K562 (cell line): ENCODE measurements at regions not wholly inside any gene's neighbourhood (a gene's known extent, or its start where the extent isn't known, plus 50 kb on each side); places are given as distances from the start of the nearest gene placed in this dataset.
A peak's percentile ranks its signal among the peaks of the same experiment; 100 is the strongest.
"Not testable (repeated sequence)": the region's sequence is repeated elsewhere in the genome, so short reads cannot be mapped to it uniquely, and the experiment has no call there.

Experiments
- ATAC-seq: fragments of 200-7000 bp; cut with Tn5 transposase; 3 replicates; pipeline ENCODE4 v1.9.1; 2020; ENCODE audit warnings: moderate library complexity
- BruUV-seq: library from RNA; stranded (reverse); fragments of 400-500 nt; replicated peaks from 2 replicates; lab custom pipeline; 2021; lab: Mats Ljungman, UMichigan
- CTCF ChIA-PET: fragments of 300-600 bp; formaldehyde crosslinking; extraction: SDS; loops from one replicate; lab custom pipeline; 2021; ENCODE audit warnings: low intra/inter-chr PET ratio; lab: Yijun Ruan, JAX
- POLR2A ChIA-PET: fragments of 300-600, 350-650 bp; sonication (Branson Sonifier 250); formaldehyde crosslinking; extraction: SDS; loops from one replicate; lab custom pipeline; 2021; ENCODE audit warnings: antibody characterized with exemption, inconsistent platforms; lab: Yijun Ruan, JAX
- DNase-seq, 4 experiments: peaks; one replicate each; pipeline versions ENCODE4 v3.0.0 to v3.0.0-alpha.2; 2011 to 2018; ENCODE audit warnings: low spot score in 3 of 4, mixed read lengths in 3 of 4; ENCODE audit errors: extremely low read depth in 1 of 4
- FAIRE-seq: peaks from 2 replicates; lab custom pipeline; 2011; peaks lifted over from hg19 to GRCh38; lab: Jason Lieb, UNC
- H2AFZ ChIP-seq: 2 replicates; pipeline ENCODE4 v1.6.0; 2011; ENCODE audit warnings: low read depth, low read length, control low read depth, inconsistent platforms
- H3K27ac ChIP-seq: fragments of 200-600 bp; 3 replicates; pipeline ENCODE4 v1.8.0; 2011; ENCODE audit warnings: low read depth, mild to moderate bottlenecking, control low read depth, inconsistent platforms, low read length, moderate library complexity, mixed read lengths; ENCODE audit errors: extremely low read depth
- H3K27me3 ChIP-seq, 2 experiments: fragments of 300-600 bp in 1 of 2; 2 replicates in 1 of 2; 3 replicates in 1 of 2; pipeline versions ENCODE4 v1.6.0 to v1.8.0; 2011; ENCODE audit warnings: inconsistent platforms in 2 of 2, low read length in 2 of 2, mild to moderate bottlenecking in 1 of 2, mixed read lengths in 1 of 2, moderate library complexity in 1 of 2; ENCODE audit not compliant: control insufficient read depth in 2 of 2, insufficient read depth in 2 of 2
- H3K36me3 ChIP-seq: fragments of 300-600 bp; 3 replicates; pipeline ENCODE4 v1.8.0; 2011; ENCODE audit warnings: mild to moderate bottlenecking, low read length, inconsistent platforms; ENCODE audit not compliant: control insufficient read depth, insufficient read depth
- H3K4me1 ChIP-seq, 2 experiments: fragments of 200-600 bp in 1 of 2; replicated peaks in 1 of 2; 2 replicates in 1 of 2; 3 replicates in 1 of 2; pipeline versions ENCODE4 v1.5.1 to v1.8.0; 2011; ENCODE audit warnings: inconsistent platforms in 2 of 2, low read length in 2 of 2, mild to moderate bottlenecking in 1 of 2, mixed read lengths in 1 of 2, moderate library complexity in 1 of 2; ENCODE audit not compliant: control insufficient read depth in 2 of 2, insufficient read depth in 2 of 2
- H3K4me2 ChIP-seq: 2 replicates; pipeline ENCODE4 v1.6.1; 2011; ENCODE audit warnings: low read length, control low read depth, inconsistent platforms, mixed read lengths; ENCODE audit not compliant: insufficient read depth
- H3K4me3 ChIP-seq: fragments of 200-600 bp; sonication (generic), shearing (Covaris generic); 2 replicates; pipeline ENCODE4 v1.5.1; 2016; ENCODE audit warnings: control low read depth, inconsistent platforms
- H3K79me2 ChIP-seq: fragments of 200-600 bp; 3 replicates; pipeline ENCODE4 v1.8.0; 2011; ENCODE audit warnings: low read length, inconsistent platforms; ENCODE audit not compliant: control insufficient read depth, insufficient read depth
- H3K9ac ChIP-seq, 2 experiments: 2 replicates each; pipeline versions ENCODE4 v1.6.0 to v1.6.1; 2011; ENCODE audit warnings: low read depth in 2 of 2, low read length in 2 of 2, control low read depth in 1 of 2, inconsistent platforms in 1 of 2, mild to moderate bottlenecking in 1 of 2, mixed read lengths in 1 of 2; ENCODE audit not compliant: insufficient read depth in 1 of 2
- H3K9me1 ChIP-seq: one replicate; pipeline ENCODE4 v1.6.0; 2011; ENCODE audit warnings: inconsistent platforms, mild to moderate bottlenecking, low read length, moderate library complexity; ENCODE audit not compliant: control insufficient read depth, insufficient read depth
- H3K9me3 ChIP-seq: replicated peaks from 2 replicates; pipeline ENCODE4 v1.5.1; 2011; ENCODE audit warnings: low read depth, low read length, inconsistent platforms; ENCODE audit not compliant: control insufficient read depth, insufficient read depth
- H4K20me1 ChIP-seq: replicated peaks from 2 replicates; pipeline ENCODE4 v1.6.1; 2011; ENCODE audit warnings: low read length, inconsistent platforms, mixed read lengths; ENCODE audit not compliant: control insufficient read depth, insufficient read depth
- BCOR ChIP-seq: fragments of 450-650 bp; IDR thresholded peaks from 2 replicates; pipeline ENCODE4 v1.6.1; 2016
- ESRRA ChIP-seq: fragments of 450-650 bp; IDR thresholded peaks from 2 replicates; pipeline ENCODE4 v1.6.1; 2014; ENCODE audit warnings: low read depth, mild to moderate bottlenecking, moderate library complexity, borderline replicate concordance
- KDM1A ChIP-seq, 2 experiments: fragments of 450-650 bp; IDR thresholded peaks; 2 replicates each; pipeline ENCODE4 v1.6.1; 2016; ENCODE audit warnings: mild to moderate bottlenecking in 2 of 2
- MCM7 ChIP-seq, 2 experiments: fragments of 450-650 bp; IDR thresholded peaks; 2 replicates each; pipeline ENCODE4 v1.6.1; 2016 to 2018
- RBM25 ChIP-seq: fragments of 200-400 bp; formaldehyde crosslinking; IDR thresholded peaks from 2 replicates; pipeline ENCODE4 v1.6.1; 2018; ENCODE audit warnings: low read length, low read depth, moderate library complexity; ENCODE audit not compliant: severe bottlenecking
- ZNF146 ChIP-seq: IDR thresholded peaks from one replicate; pipeline ENCODE4 v1.6.1; 2018; ENCODE audit warnings: missing compliant biosample characterization; ENCODE audit not compliant: unreplicated experiment
- WGBS: fragments of 100-300 bp; shearing (Covaris generic); methylation state at CpG from one replicate; pipeline ENCODE4 v1.1.6; 2016; ENCODE audit warnings: low coverage, mixed read lengths; ENCODE audit not compliant: insufficient coverage; ENCODE audit errors: missing lambda C conversion rate; 5-methylcytosine and 5-hydroxymethylcytosine counted together
- in situ Hi-C: fragments of 300-500 bp; cut with MboI; formaldehyde crosslinking; loops from 4 replicates; pipeline ENCODE4 v1.15.0; 2018; ENCODE audit warnings: inconsistent platforms, mixed read lengths
- intact Hi-C: fragments of 100-400 bp; cut with micrococcal nuclease; formaldehyde crosslinking; loops from 2 replicates; pipeline ENCODE4 v1.14.2; 2022

- intact Hi-C loops, DNase-seq, H3K4me2 ChIP-seq, H3K9me3 ChIP-seq, H2AFZ ChIP-seq, ATAC-seq, H3K4me3 ChIP-seq, H4K20me1 ChIP-seq, H3K4me1 ChIP-seq, H3K27me3 ChIP-seq, BruUV-seq, POLR2A ChIA-PET: not testable (repeated sequence)
- 63% methylated on average over 3 of the region's 3 CpGs for WGBS
- TF ChIP-seq RBM25 (peak; percentile 40), KDM1A (IDR thresholded peaks at IDR 0.05) (0 out of 4 replicates have a peak, but pooled peaks of 1 of the 2 experiments have one; percentile 16), ZNF146 (CRISPR knock-in tag) (peak; percentile 94), BCOR (peak; percentile 69; the same call in 1 of the 2 replicates)
- TF ChIP-seq, all 486 proteins: peak for 4; not testable (repeated sequence) for 482
- H3K27ac ChIP-seq, H3K9ac ChIP-seq, in situ Hi-C loops, H3K9me1 ChIP-seq, H3K36me3 ChIP-seq, FAIRE-seq, H3K79me2 ChIP-seq, CTCF ChIA-PET: not testable (repeated sequence)
These were observed 1914.8 kb upstream of the RAG2 start for GRCh38 chr11:38512830-38513229.

GRCh38 chr11:38510041-38510440 lies 1912.0 kb upstream of the RAG2 start:
- TF ChIP-seq ESRRA (peak; percentile 36; the same call in 1 of the 2 replicates), MCM7 (IDR thresholded peaks at IDR 0.05) (no peak)
- H2AFZ ChIP-seq = peak overlapping the region; percentile 83
- H3K9me3 ChIP-seq = peaks cover 3% of the 10 kb centered on the region; the same call in 1 of the 2 replicates
- no peak overlapping the region for H3K4me2 ChIP-seq
- H3K4me1 ChIP-seq = 0 out of 5 replicates have a peak, but pooled peaks cover 0 to 3% of the 10 kb centered on the region in 2 experiments
- DNase-seq = peak in 1 of 4 experiments; percentile 42
- peak overlapping the region; percentile 8; the same call in 1 of the 3 replicates for H3K27ac ChIP-seq
- no peaks in the 10 kb centered on the region for H3K9me1 ChIP-seq
- H3K4me3 ChIP-seq = no peak overlapping the region
- POLR2A ChIA-PET = interaction anchor here (1.0 to 1.1 kb wide), 2 partner anchors 11 to 13 kb away, joined by 3 to 4 read pairs; no protein-coding TSS in a partner anchor
- H4K20me1 ChIP-seq = no peaks in the 10 kb centered on the region
- FAIRE-seq = peak; percentile 46
- ATAC-seq = peak; percentile 88
- intact Hi-C loops (no loop called here), in situ Hi-C loops (no loop called here)
- peak overlapping the region in 1 of 2 experiments; percentile 3; a peak in 1 of 4 replicates for H3K9ac ChIP-seq
- no peaks in the 10 kb centered on the region for H3K79me2 ChIP-seq
- WGBS = 0% methylated on average over 2 of the region's 2 CpGs
- no peaks in the 10 kb centered on the region for H3K36me3 ChIP-seq
- CTCF ChIA-PET = no interaction called here
- no peaks in the 10 kb centered on the region for H3K27me3 ChIP-seq
- no TSS peak for BruUV-seq
